ENCODE measurements at regions not wholly inside any gene's neighbourhood (a gene's known extent, or its start where the extent isn't known, plus 50 kb on each side); places are given as distances from the start of the nearest gene placed in this dataset.
"Not testable (repeated sequence)": the region's sequence is repeated elsewhere in the genome, so short reads cannot be mapped to it uniquely, and the experiment has no call there.

DNA sequence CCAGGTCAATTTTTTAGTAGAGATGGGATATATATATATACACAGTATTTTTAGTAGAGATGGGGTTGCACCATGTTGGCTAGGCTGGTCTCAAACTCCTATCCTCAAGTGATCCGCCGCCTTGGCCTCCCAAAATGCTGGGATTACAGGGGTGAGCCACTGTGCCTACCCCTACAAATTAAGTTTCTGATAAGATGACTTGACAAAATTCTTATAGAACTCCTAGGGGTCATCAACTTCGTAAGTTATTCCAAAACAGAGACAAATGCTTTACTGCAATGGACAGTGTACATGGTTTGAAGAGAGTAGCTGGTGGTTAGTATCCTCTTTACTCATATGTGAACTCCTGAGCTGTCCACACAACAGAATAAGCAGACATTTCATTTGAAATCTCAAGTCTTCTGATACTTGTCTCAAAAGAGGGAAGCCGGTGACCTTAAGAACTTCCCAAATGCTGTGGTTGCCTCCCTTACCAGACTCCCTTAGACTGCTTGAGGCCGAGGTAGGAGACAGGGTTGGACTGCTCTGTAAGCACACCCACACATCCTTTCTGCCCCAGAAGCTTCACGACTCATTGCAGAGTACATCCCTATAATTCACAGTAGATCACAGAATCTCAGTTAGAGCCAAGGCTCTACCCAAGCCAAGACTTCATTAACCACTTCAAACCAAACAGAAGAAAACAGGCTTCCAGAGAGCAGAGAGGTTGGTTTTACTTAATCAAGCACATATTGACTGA is 244.1 kb upstream of the IRF2BP2 start:
- H3K36me3 Mint-ChIP-seq (ENCODE audit: low read depth), result no peaks in the 10 kb centered on the region
- peaks cover 5% of the 10 kb centered on the region for H3K27me3 Mint-ChIP-seq (ENCODE audit: low read depth)
- no peaks in the 10 kb centered on the region for H3K9me3 Mint-ChIP-seq
- peak overlapping the region in 2 of 3 experiments; percentile 57 to 75 for H3K27ac Mint-ChIP-seq
- TF ChIP-seq CTCF (IDR thresholded peaks at IDR 0.05; ENCODE audit: unreplicated experiment in 3 of 3), result no peak
- no peak overlapping the region for H3K4me3 Mint-ChIP-seq
- peaks cover 40% of the 10 kb centered on the region for H3K4me1 Mint-ChIP-seq

GRCh38 chr1:234852659-234853058 is 242.7 kb upstream of the IRF2BP2 start:
- no peak overlapping the region for H3K27ac Mint-ChIP-seq
- H3K4me3 Mint-ChIP-seq, result no peak overlapping the region
- TF ChIP-seq CTCF (IDR thresholded peaks at IDR 0.05; ENCODE audit: unreplicated experiment in 3 of 3), result no peak
- no peaks in the 10 kb centered on the region for H3K36me3 Mint-ChIP-seq (ENCODE audit: low read depth)
- H3K4me1 Mint-ChIP-seq, result peaks cover 40% of the 10 kb centered on the region
- H3K27me3 Mint-ChIP-seq (ENCODE audit: low read depth), result peaks cover 7% of the 10 kb centered on the region
- H3K9me3 Mint-ChIP-seq, result no peaks in the 10 kb centered on the region

GRCh38 chr1:234851450-234852438 is 241.8 kb upstream of the IRF2BP2 start:
- H3K27me3 Mint-ChIP-seq (ENCODE audit: low read depth), result peaks cover 7% of the 10 kb centered on the region
- H3K4me1 Mint-ChIP-seq, result peaks cover 34% of the 10 kb centered on the region
- H3K27ac Mint-ChIP-seq, result peak overlapping the region in 2 of 3 experiments; percentile 58 to 74
- no peaks in the 10 kb centered on the region for H3K9me3 Mint-ChIP-seq
- H3K36me3 Mint-ChIP-seq (ENCODE audit: low read depth), result no peaks in the 10 kb centered on the region
- no peak overlapping the region for H3K4me3 Mint-ChIP-seq
- no peak for TF ChIP-seq CTCF (IDR thresholded peaks at IDR 0.05; ENCODE audit: unreplicated experiment in 3 of 3)

- no peak overlapping the region for H3K27ac Mint-ChIP-seq
- no peak overlapping the region for H3K4me3 Mint-ChIP-seq
- H3K27me3 Mint-ChIP-seq (ENCODE audit: low read depth), result peaks cover 7% of the 10 kb centered on the region
- TF ChIP-seq CTCF (IDR thresholded peaks at IDR 0.05; ENCODE audit: unreplicated experiment in 3 of 3), result no peak
- peaks cover 26% of the 10 kb centered on the region for H3K4me1 Mint-ChIP-seq
- H3K9me3 Mint-ChIP-seq, result peaks cover 9% of the 10 kb centered on the region
- H3K36me3 Mint-ChIP-seq (ENCODE audit: low read depth), result no peaks in the 10 kb centered on the region
These were observed 239.9 kb upstream of the IRF2BP2 start for GRCh38 chr1:234849832-234850231.

- peaks cover 27% of the 10 kb centered on the region for H3K4me1 Mint-ChIP-seq
- no peak overlapping the region for H3K4me3 Mint-ChIP-seq
- H3K36me3 Mint-ChIP-seq (ENCODE audit: low read depth), result no peaks in the 10 kb centered on the region
- peak overlapping the region in 1 of 3 experiments; percentile 7 for H3K27ac Mint-ChIP-seq
- peaks cover 9% of the 10 kb centered on the region for H3K9me3 Mint-ChIP-seq
- no peak for TF ChIP-seq CTCF (IDR thresholded peaks at IDR 0.05; ENCODE audit: unreplicated experiment in 3 of 3)
- peaks cover 7% of the 10 kb centered on the region for H3K27me3 Mint-ChIP-seq (ENCODE audit: low read depth)
These were observed 239.1 kb upstream of the IRF2BP2 start for GRCh38 chr1:234848972-234849649.

DNA sequence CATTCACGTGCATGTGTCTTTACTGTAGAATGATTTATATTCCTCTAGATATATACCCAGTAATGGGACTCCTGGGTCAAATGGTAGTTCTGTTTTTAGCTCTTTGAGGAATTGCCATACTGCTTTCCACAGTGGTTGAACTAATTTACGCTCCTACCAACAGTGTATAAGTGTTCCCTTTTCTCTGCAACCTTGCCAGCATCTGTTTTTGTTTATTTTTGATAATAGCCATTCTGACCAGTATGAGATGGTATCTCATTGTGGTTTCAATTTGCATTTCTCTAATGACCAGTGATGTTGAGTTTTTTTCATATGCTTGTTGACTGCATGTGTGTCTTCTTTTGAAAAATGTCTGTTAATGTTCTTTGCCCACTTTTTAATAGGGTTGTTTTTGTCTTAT is 236.8 kb upstream of the IRF2BP2 start:
- not testable (repeated sequence) for H3K27me3 Mint-ChIP-seq (ENCODE audit: low read depth); H3K4me3 Mint-ChIP-seq; H3K36me3 Mint-ChIP-seq (ENCODE audit: low read depth); H3K27ac Mint-ChIP-seq; H3K9me3 Mint-ChIP-seq
- peaks cover 36% of the 10 kb centered on the region for H3K4me1 Mint-ChIP-seq
